NCI-H748 (cell line): ENCODE measurements at regions not wholly inside any gene's neighbourhood (a gene's known extent, or its start where the extent isn't known, plus 50 kb on each side); places are given as distances from the start of the nearest gene placed in this dataset.
A peak's percentile ranks its signal among the peaks of the same experiment; 100 is the strongest.

Experiments used
- DNase-seq: peaks from one replicate; lab custom pipeline; 2025; ENCODE audit not compliant: unreplicated experiment; lab: John Stamatoyannopoulos, UW

GRCh38 chr10:2951235-2951835 is 116.0 kb upstream of the PFKP start:
- DNase-seq, result no peak

GRCh38 chr10:2950546-2950945 is 116.8 kb upstream of the PFKP start:
- DNase-seq, result no peak

GRCh38 chr10:2949948-2950354 is 117.4 kb upstream of the PFKP start:
- DNase-seq, result no peak

GRCh38 chr10:2949221-2949947 is 118.0 kb upstream of the PFKP start:
- DNase-seq, result no peak

- no peak for DNase-seq
Measured at GRCh38 chr10:2948127-2948854, 119.1 kb upstream of the PFKP start.

GRCh38 chr10:2944788-2945187 is 122.6 kb upstream of the PFKP start:
- no peak for DNase-seq

- no peak for DNase-seq
Measured at GRCh38 chr10:2943932-2944614, 123.3 kb upstream of the PFKP start.

- DNase-seq, result no peak
Measured at GRCh38 chr10:2942938-2943337, 124.4 kb upstream of the PFKP start.

GRCh38 chr10:2938869-2939268 is 128.5 kb upstream of the PFKP start:
- no peak for DNase-seq

- DNase-seq, result no peak
Measured at GRCh38 chr10:2936816-2937215, 130.5 kb upstream of the PFKP start.

GRCh38 chr10:2935647-2936386 is 131.5 kb upstream of the PFKP start:
- DNase-seq, result no peak

- DNase-seq, result no peak
Measured at GRCh38 chr10:2933924-2934323, 133.4 kb upstream of the PFKP start.

- DNase-seq, result no peak
Measured at GRCh38 chr10:2933519-2933918, 133.8 kb upstream of the PFKP start.

- no peak for DNase-seq
Measured at GRCh38 chr10:2933071-2933470, 134.3 kb upstream of the PFKP start.

GRCh38 chr10:2929480-2930258 is 137.7 kb upstream of the PFKP start:
- DNase-seq, result no peak

GRCh38 chr10:2927958-2928840 is 139.1 kb upstream of the PFKP start:
- DNase-seq, result peak; percentile 75

- no peak for DNase-seq
Measured at GRCh38 chr10:2926918-2927660, 140.3 kb upstream of the PFKP start.

GRCh38 chr10:2925631-2926030 is 141.7 kb upstream of the PFKP start:
- DNase-seq, result peak; percentile 21

GRCh38 chr10:2924431-2924830 is 142.9 kb upstream of the PFKP start:
- DNase-seq, result no peak
